ENCODE measurements at regions not wholly inside any gene's neighbourhood (a gene's known extent, or its start where the extent isn't known, plus 50 kb on each side); places are given as distances from the start of the nearest gene placed in this dataset.

DNA sequence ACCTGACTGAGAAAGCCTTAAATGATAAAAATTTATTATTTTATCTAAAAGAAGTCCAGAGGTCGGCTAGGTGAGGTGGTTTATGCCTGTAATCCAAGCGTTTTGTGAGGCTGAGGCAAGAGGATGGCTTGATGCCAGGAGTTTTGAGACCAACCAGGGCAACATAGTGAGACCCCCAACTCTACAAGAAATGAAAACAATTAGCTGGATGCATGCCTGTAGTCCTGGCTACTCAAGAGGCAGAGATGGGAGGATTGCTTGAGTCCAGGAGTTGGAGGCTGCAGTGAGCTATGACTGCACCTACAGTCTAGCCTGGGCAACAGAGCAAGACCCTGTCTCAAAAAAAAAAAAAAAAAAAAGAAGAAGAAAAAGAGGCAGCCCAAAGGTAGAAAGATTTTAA, 179.9 kb upstream of the KIF2A start:
- no peak for TF ChIP-seq EZH2 (IDR thresholded peaks at IDR 0.05; ENCODE audit: low read depth)
- TF ChIP-seq, protein P1, sequence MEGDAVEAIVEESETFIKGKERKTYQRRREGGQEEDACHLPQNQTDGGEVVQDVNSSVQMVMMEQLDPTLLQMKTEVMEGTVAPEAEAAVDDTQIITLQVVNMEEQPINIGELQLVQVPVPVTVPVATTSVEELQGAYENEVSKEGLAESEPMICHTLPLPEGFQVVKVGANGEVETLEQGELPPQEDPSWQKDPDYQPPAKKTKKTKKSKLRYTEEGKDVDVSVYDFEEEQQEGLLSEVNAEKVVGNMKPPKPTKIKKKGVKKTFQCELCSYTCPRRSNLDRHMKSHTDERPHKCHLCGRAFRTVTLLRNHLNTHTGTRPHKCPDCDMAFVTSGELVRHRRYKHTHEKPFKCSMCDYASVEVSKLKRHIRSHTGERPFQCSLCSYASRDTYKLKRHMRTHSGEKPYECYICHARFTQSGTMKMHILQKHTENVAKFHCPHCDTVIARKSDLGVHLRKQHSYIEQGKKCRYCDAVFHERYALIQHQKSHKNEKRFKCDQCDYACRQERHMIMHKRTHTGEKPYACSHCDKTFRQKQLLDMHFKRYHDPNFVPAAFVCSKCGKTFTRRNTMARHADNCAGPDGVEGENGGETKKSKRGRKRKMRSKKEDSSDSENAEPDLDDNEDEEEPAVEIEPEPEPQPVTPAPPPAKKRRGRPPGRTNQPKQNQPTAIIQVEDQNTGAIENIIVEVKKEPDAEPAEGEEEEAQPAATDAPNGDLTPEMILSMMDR (conservative IDR thresholded peaks at IDR 0.05) = no peak
- no peaks in the 10 kb centered on the region for H3K79me2 ChIP-seq (ENCODE audit: low read depth)
- no peaks in the 10 kb centered on the region for H3K36me3 ChIP-seq (ENCODE audit: low read depth)
- 0 out of 2 replicates have a peak, but pooled peaks cover 2% of the 10 kb centered on the region for H3K27me3 ChIP-seq (ENCODE audit: insufficient read depth, low read depth)
- intact Hi-C loops (cut with micrococcal nuclease; ENCODE audit: unreplicated experiment) = no loop called here
- H3F3A ChIP-seq (ENCODE audit: insufficient read depth, low read depth) = no peaks in the 10 kb centered on the region
- no TSS peak for BruUV-seq (replicated peaks)
- DNase-seq = no peak
- no peaks in the 10 kb centered on the region for H3K9me2 ChIP-seq (ENCODE audit: insufficient read depth)
- ChIA-PET POLR2A (ENCODE audit: unreplicated experiment) (no interaction called here), CTCF (interaction anchor here (0.6 to 0.7 kb wide), 2 partner anchors 17 to 1069 kb away, joined by 5 to 10 read pairs; no protein-coding TSS in a partner anchor)
- no peak overlapping the region for H3K4me3 ChIP-seq
- H2AFZ ChIP-seq = no peak overlapping the region
- H3K4me2 ChIP-seq = no peak overlapping the region
- no peak overlapping the region for H3K27ac ChIP-seq
- no peaks in the 10 kb centered on the region for H3K9me3 ChIP-seq (ENCODE audit: insufficient read depth, low read depth)
- no peaks in the 10 kb centered on the region for H4K20me1 ChIP-seq (ENCODE audit: insufficient read depth)
- H3K4me1 ChIP-seq (replicated peaks; ENCODE audit: insufficient read depth) = no peaks in the 10 kb centered on the region

GRCh38 chr5:62127098-62127736, 178.8 kb upstream of the KIF2A start:
- Histone ChIP-seq H3K27ac (no peak overlapping the region), H3K4me2 (no peak overlapping the region), H3K9me2 (ENCODE audit: insufficient read depth) (no peaks in the 10 kb centered on the region), H4K20me1 (ENCODE audit: insufficient read depth) (no peaks in the 10 kb centered on the region), H3F3A (ENCODE audit: insufficient read depth, low read depth) (no peaks in the 10 kb centered on the region), H3K4me3 (no peak overlapping the region), H3K9me3 (ENCODE audit: insufficient read depth, low read depth) (no peaks in the 10 kb centered on the region), H3K36me3 (ENCODE audit: low read depth) (no peaks in the 10 kb centered on the region), H2AFZ (no peak overlapping the region), H3K27me3 (ENCODE audit: insufficient read depth, low read depth) (0 out of 2 replicates have a peak, but pooled peaks cover 2% of the 10 kb centered on the region), H3K4me1 (replicated peaks; ENCODE audit: insufficient read depth) (no peaks in the 10 kb centered on the region), H3K79me2 (ENCODE audit: low read depth) (no peaks in the 10 kb centered on the region)
- no TSS peak for BruUV-seq (replicated peaks)
- POLR2A ChIA-PET (ENCODE audit: unreplicated experiment) = no interaction called here
- TF ChIP-seq EZH2 (IDR thresholded peaks at IDR 0.05; ENCODE audit: low read depth) = no peak
- TF ChIP-seq, protein P1 (conservative IDR thresholded peaks at IDR 0.05) = no peak
- intact Hi-C loops (cut with micrococcal nuclease; ENCODE audit: unreplicated experiment) = no loop called here
- CTCF ChIA-PET = interaction anchor here (0.7 kb wide), 1 partner anchor 327 kb away, joined by 3 read pairs; no protein-coding TSS in a partner anchor
- no peak for DNase-seq

- H3K4me3 ChIP-seq = no peak overlapping the region
- no peak overlapping the region for H2AFZ ChIP-seq
- no peak overlapping the region for H3K4me2 ChIP-seq
- H3F3A ChIP-seq (ENCODE audit: insufficient read depth, low read depth) = no peaks in the 10 kb centered on the region
- no TSS peak for BruUV-seq (replicated peaks)
- H3K9me3 ChIP-seq (ENCODE audit: insufficient read depth, low read depth) = no peaks in the 10 kb centered on the region
- H3K9me2 ChIP-seq (ENCODE audit: insufficient read depth) = no peaks in the 10 kb centered on the region
- no peak overlapping the region for H3K27ac ChIP-seq
- ChIA-PET POLR2A (ENCODE audit: unreplicated experiment) (no interaction called here), CTCF (no interaction called here)
- no peak for DNase-seq
- H3K27me3 ChIP-seq (ENCODE audit: insufficient read depth, low read depth) = peaks cover 15% of the 10 kb centered on the region
- H3K79me2 ChIP-seq (ENCODE audit: low read depth) = no peaks in the 10 kb centered on the region
- intact Hi-C loops (cut with micrococcal nuclease; ENCODE audit: unreplicated experiment) = no loop called here
- H3K36me3 ChIP-seq (ENCODE audit: low read depth) = no peaks in the 10 kb centered on the region
- no peaks in the 10 kb centered on the region; the same call in 1 of the 2 replicates for H4K20me1 ChIP-seq (ENCODE audit: insufficient read depth)
- TF ChIP-seq EZH2 (IDR thresholded peaks at IDR 0.05; ENCODE audit: low read depth) = no peak
- TF ChIP-seq, protein P1 (conservative IDR thresholded peaks at IDR 0.05) = no peak
- no peaks in the 10 kb centered on the region for H3K4me1 ChIP-seq (replicated peaks; ENCODE audit: insufficient read depth)
These were observed 175.9 kb upstream of the KIF2A start for GRCh38 chr5:62130107-62130506.
